K562 (cell line): ENCODE measurements at regions not wholly inside any gene's neighbourhood (a gene's known extent, or its start where the extent isn't known, plus 50 kb on each side); places are given as distances from the start of the nearest gene placed in this dataset.

Experiments used
- ATF6 ChIP-seq: sonication (generic); formaldehyde crosslinking; IDR thresholded peaks from 2 replicates; pipeline ENCODE4 v1.4.0; 2020; ENCODE audit warnings: mild to moderate bottlenecking, missing genetic modification reagents
- BRD9 ChIP-seq: fragments of 450-650 bp; IDR thresholded peaks from 2 replicates; pipeline ENCODE4 v1.6.1; 2018; ENCODE audit warnings: low read depth; ENCODE audit not compliant: partially characterized antibody
- CBX5 ChIP-seq: IDR thresholded peaks from 2 replicates; pipeline ENCODE4 v1.6.1; 2014; ENCODE audit warnings: low read depth, borderline replicate concordance
- FOXA3 ChIP-seq, 2 experiments: fragments of 450-650 bp in 1 of 2; sonication (generic) in 1 of 2; formaldehyde crosslinking; IDR thresholded peaks in 1 of 2; conservative IDR thresholded peaks in 1 of 2; 2 replicates each; pipeline versions ENCODE4 v1.4.0 to v1.8.0; 2020 to 2022; ENCODE audit warnings: mild to moderate bottlenecking in 2 of 2, missing genetic modification reagents in 1 of 2
- GABPA ChIP-seq: fragments of 200-800 bp; sonication (Bioruptor generic); conservative IDR thresholded peaks from 2 replicates; pipeline ENCODE4 v1.6.1; 2016; ENCODE audit warnings: low read depth, missing genetic modification characterization, missing compliant biosample characterization
- ID3 ChIP-seq, 2 experiments: fragments of 250-450 bp in 1 of 2; fragments of 450-650 bp in 1 of 2; sonication (Bioruptor Pico) in 1 of 2; IDR thresholded peaks; 2 replicates each; pipeline versions ENCODE4 v1.6.1 to v1.8.0; 2016 to 2021; ENCODE audit warnings: mild to moderate bottlenecking in 2 of 2, moderate library complexity in 2 of 2, missing compliant biosample characterization in 1 of 2, missing genetic modification characterization in 1 of 2
- ILK ChIP-seq: fragments of 450-650 bp; IDR thresholded peaks from 2 replicates; pipeline ENCODE4 v1.6.1; 2016; ENCODE audit warnings: missing genetic modification characterization, low read depth, mild to moderate bottlenecking, missing compliant biosample characterization, moderate library complexity, borderline replicate concordance
- NFE2L1 ChIP-seq: fragments of 450-650 bp; IDR thresholded peaks from 2 replicates; pipeline ENCODE4 v1.6.1; 2016; ENCODE audit warnings: missing genetic modification characterization, low read depth, mild to moderate bottlenecking, missing compliant biosample characterization, moderate library complexity, borderline replicate concordance
- RBM22 ChIP-seq: fragments of 200-400 bp; formaldehyde crosslinking; IDR thresholded peaks from 2 replicates; pipeline ENCODE4 v1.6.1; 2018; ENCODE audit warnings: low read length, low read depth; ENCODE audit not compliant: poor library complexity, severe bottlenecking
- TCFL5 ChIP-seq: fragments of 250-450 bp; sonication (Bioruptor Pico); conservative IDR thresholded peaks from 2 replicates; pipeline ENCODE4 v1.6.1; 2021; ENCODE audit warnings: mild to moderate bottlenecking, moderate library complexity, matching md5 sums
- TEAD2 ChIP-seq: fragments of 450-650 bp; IDR thresholded peaks from 2 replicates; pipeline ENCODE4 v1.6.1; 2016; ENCODE audit warnings: missing genetic modification characterization, control low read depth, missing compliant biosample characterization
- TRIM28 ChIP-seq: fragments of 450-650 bp; IDR thresholded peaks from 2 replicates; pipeline ENCODE4 v1.6.1; 2017
- USF2 ChIP-seq: sonication (generic); formaldehyde crosslinking; IDR thresholded peaks from 2 replicates; pipeline ENCODE4 v1.5.0; 2020; ENCODE audit warnings: missing genetic modification reagents
- ZBTB33 ChIP-seq: sonication (generic); formaldehyde crosslinking; IDR thresholded peaks from 2 replicates; pipeline ENCODE4 v1.8.1; 2023; ENCODE audit warnings: mild to moderate bottlenecking, missing genetic modification reagents
- ZBTB49 ChIP-seq: sonication (generic); formaldehyde crosslinking; IDR thresholded peaks from 2 replicates; pipeline ENCODE4 v1.8.0; 2022; ENCODE audit warnings: missing genetic modification reagents, mild to moderate bottlenecking, borderline replicate concordance
- ZFP36 ChIP-seq: fragments of 150-350 bp; IDR thresholded peaks from 2 replicates; pipeline ENCODE4 v1.6.1; 2018; ENCODE audit warnings: low read length, low read depth; ENCODE audit not compliant: partially characterized antibody
- ZNF239 ChIP-seq: fragments of 250-450 bp; sonication (Bioruptor Pico); IDR thresholded peaks from 2 replicates; pipeline ENCODE4 v1.4.0; 2020; ENCODE audit warnings: mild to moderate bottlenecking
- ZNF668 ChIP-seq: fragments of 250-450 bp; sonication (Bioruptor Pico); IDR thresholded peaks from 2 replicates; pipeline ENCODE4 v1.8.0; 2022; ENCODE audit warnings: mild to moderate bottlenecking, inconsistent platforms

- no peak for TF ChIP-seq TEAD2
- TF ChIP-seq FOXA3 (CRISPR knock-in tag; conservative IDR thresholded peaks at IDR 0.05 in 1 of 2, IDR thresholded peaks at IDR 0.05 in 1 of 2) = no peak
- TF ChIP-seq ZBTB33 = no peak
- no peak for TF ChIP-seq NFE2L1 (tag)
- TF ChIP-seq TCFL5 = no peak
- no peak for TF ChIP-seq ID3 (CRISPR knock-in tag; IDR thresholded peaks at IDR 0.05)
- no peak for TF ChIP-seq ID3 (tag; IDR thresholded peaks at IDR 0.05)
- TF ChIP-seq GABPA = no peak
- TF ChIP-seq RBM22 = no peak
- peak; percentile 94 for TF ChIP-seq CBX5
- peak; percentile 81 for TF ChIP-seq TRIM28
- no peak for TF ChIP-seq ZBTB49
- no peak for TF ChIP-seq ZNF668 (CRISPR knock-in tag)
- peak; percentile 51 for TF ChIP-seq ZFP36
- TF ChIP-seq BRD9 = no peak
- TF ChIP-seq ZNF239 (CRISPR knock-in tag) = no peak
- no peak for TF ChIP-seq ILK (tag)
- no peak for TF ChIP-seq USF2 (CRISPR knock-in tag)
- TF ChIP-seq ATF6 (CRISPR knock-in tag) = no peak
Observed at GRCh38 chr10:90136731-90137316, 435.4 kb downstream of the KIF20B start (continued).
